PC-9 (cell line): ENCODE measurements at regions not wholly inside any gene's neighbourhood (a gene's known extent, or its start where the extent isn't known, plus 50 kb on each side); places are given as distances from the start of the nearest gene placed in this dataset.

Experiments used
- BruUV-seq: library from RNA; stranded (reverse); fragments of 400-500 nt; replicated peaks from 2 replicates; lab custom pipeline; 2021; lab: Mats Ljungman, UMichigan
- CTCF ChIA-PET: fragments of 300-600 bp; sonication (Branson Sonifier 250); formaldehyde crosslinking; loops from one replicate; lab custom pipeline; 2022; ENCODE audit warnings: antibody characterized with exemption; lab: Charles Lee
- POLR2A ChIA-PET: fragments of 300-600 bp; sonication (Branson Sonifier 250); formaldehyde crosslinking; loops from one replicate; lab custom pipeline; 2022; ENCODE audit warnings: antibody characterized with exemption; ENCODE audit not compliant: unreplicated experiment; lab: Charles Lee
- DNase-seq, 2 experiments: peaks; one replicate each; pipeline versions ENCODE4 v3.0.0 to v3.0.0-alpha.2; 2015 to 2022; ENCODE audit warnings: mixed read lengths in 1 of 2
- H2AFZ ChIP-seq: fragments of 200-600 bp; sonication (generic); 2 replicates; pipeline ENCODE4 v1.8.1; 2017; ENCODE audit warnings: antibody characterized with exemption
- H3F3A ChIP-seq: fragments of 200-600 bp; sonication (generic); 2 replicates; pipeline ENCODE4 v1.8.1; 2017; ENCODE audit warnings: antibody characterized with exemption, mild to moderate bottlenecking, low read depth; ENCODE audit not compliant: insufficient read depth
- H3K27ac ChIP-seq: fragments of 200-600 bp; sonication (generic); 2 replicates; pipeline ENCODE4 v1.6.1; 2016; ENCODE audit warnings: mixed run types
- H3K27me3 ChIP-seq: fragments of 200-600 bp; sonication (generic); 2 replicates; pipeline ENCODE4 v1.6.1; 2016; ENCODE audit warnings: low read depth, mixed run types; ENCODE audit not compliant: insufficient read depth
- H3K36me3 ChIP-seq: fragments of 200-600 bp; sonication (generic); 2 replicates; pipeline ENCODE4 v1.6.1; 2016; ENCODE audit warnings: low read depth, mixed run types
- H3K4me1 ChIP-seq: fragments of 200-600 bp; sonication (generic); replicated peaks from 2 replicates; pipeline ENCODE4 v1.6.1; 2016; ENCODE audit warnings: mixed run types; ENCODE audit not compliant: insufficient read depth
- H3K4me2 ChIP-seq: fragments of 200-600 bp; sonication (generic); 2 replicates; pipeline ENCODE4 v1.6.1; 2017; ENCODE audit warnings: mixed run types
- H3K4me3 ChIP-seq: fragments of 200-600 bp; sonication (generic); 2 replicates; pipeline ENCODE4 v1.6.1; 2016; ENCODE audit warnings: mixed run types
- H3K79me2 ChIP-seq: fragments of 200-600 bp; sonication (generic); 2 replicates; pipeline ENCODE4 v1.6.1; 2017; ENCODE audit warnings: low read depth, mixed run types
- H3K9me2 ChIP-seq: fragments of 200-600 bp; sonication (generic); 2 replicates; pipeline ENCODE4 v1.8.1; 2017; ENCODE audit warnings: mild to moderate bottlenecking; ENCODE audit not compliant: insufficient read depth
- H3K9me3 ChIP-seq: fragments of 200-600 bp; sonication (generic); 2 replicates; pipeline ENCODE4 v1.8.1; 2016; ENCODE audit warnings: low read depth; ENCODE audit not compliant: insufficient read depth
- H4K20me1 ChIP-seq: fragments of 200-600 bp; sonication (generic); 2 replicates; pipeline ENCODE4 v1.8.1; 2017; ENCODE audit not compliant: insufficient read depth
- EZH2 ChIP-seq: fragments of 200-600 bp; sonication (generic); IDR thresholded peaks from 2 replicates; pipeline ENCODE4 v1.8.0; 2017; ENCODE audit warnings: antibody characterized with exemption, low read depth
- intact Hi-C: fragments of 100-400 bp; cut with micrococcal nuclease; formaldehyde crosslinking; loops from one replicate; pipeline ENCODE4 v1.10.0; 2022; ENCODE audit not compliant: unreplicated experiment
- TF ChIP-seq, protein P1 (sequence below): fragments of 200-600 bp; sonication (generic); conservative IDR thresholded peaks from 2 replicates; pipeline ENCODE4 v1.6.1; 2017; ENCODE audit warnings: mixed run types, antibody characterized with exemption, mild to moderate bottlenecking, moderate library complexity

DNA sequence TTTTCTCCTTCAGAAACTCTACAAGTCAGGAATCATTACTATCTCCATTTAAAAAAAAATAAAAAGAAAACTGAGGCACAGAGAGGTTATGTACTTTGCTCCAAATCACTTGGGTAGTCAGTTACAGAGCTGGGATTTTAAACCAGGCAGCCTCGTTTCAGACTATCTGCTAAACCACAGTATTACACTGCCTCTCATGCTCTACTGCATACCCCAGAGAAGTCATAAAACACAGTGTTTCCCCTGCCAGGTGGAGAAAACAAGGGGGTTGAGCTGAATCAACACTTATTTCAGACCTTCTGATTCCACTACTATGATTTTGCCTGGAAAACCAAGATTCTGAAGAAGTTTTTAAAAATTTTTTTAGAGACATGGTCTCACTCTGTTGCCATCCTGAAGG, 132.9 kb upstream of the POU2AF2 start:
- Histone ChIP-seq H2AFZ (no peak overlapping the region), H3K4me2 (no peak overlapping the region), H3K36me3 (no peaks in the 10 kb centered on the region), H3K27me3 (no peaks in the 10 kb centered on the region), H3K4me3 (no peak overlapping the region), H3K9me2 (no peaks in the 10 kb centered on the region; the same call in 1 of the 2 replicates), H4K20me1 (no peaks in the 10 kb centered on the region), H3K4me1 (no peaks in the 10 kb centered on the region), H3K9me3 (no peaks in the 10 kb centered on the region), H3K79me2 (no peaks in the 10 kb centered on the region), H3K27ac (no peak overlapping the region), H3F3A (no peaks in the 10 kb centered on the region)
- intact Hi-C loops = no loop called here
- BruUV-seq = no TSS peak
- ChIA-PET POLR2A (no interaction called here), CTCF (no interaction called here)
- no peak for DNase-seq
- no peak for TF ChIP-seq EZH2
- TF ChIP-seq, protein P1, sequence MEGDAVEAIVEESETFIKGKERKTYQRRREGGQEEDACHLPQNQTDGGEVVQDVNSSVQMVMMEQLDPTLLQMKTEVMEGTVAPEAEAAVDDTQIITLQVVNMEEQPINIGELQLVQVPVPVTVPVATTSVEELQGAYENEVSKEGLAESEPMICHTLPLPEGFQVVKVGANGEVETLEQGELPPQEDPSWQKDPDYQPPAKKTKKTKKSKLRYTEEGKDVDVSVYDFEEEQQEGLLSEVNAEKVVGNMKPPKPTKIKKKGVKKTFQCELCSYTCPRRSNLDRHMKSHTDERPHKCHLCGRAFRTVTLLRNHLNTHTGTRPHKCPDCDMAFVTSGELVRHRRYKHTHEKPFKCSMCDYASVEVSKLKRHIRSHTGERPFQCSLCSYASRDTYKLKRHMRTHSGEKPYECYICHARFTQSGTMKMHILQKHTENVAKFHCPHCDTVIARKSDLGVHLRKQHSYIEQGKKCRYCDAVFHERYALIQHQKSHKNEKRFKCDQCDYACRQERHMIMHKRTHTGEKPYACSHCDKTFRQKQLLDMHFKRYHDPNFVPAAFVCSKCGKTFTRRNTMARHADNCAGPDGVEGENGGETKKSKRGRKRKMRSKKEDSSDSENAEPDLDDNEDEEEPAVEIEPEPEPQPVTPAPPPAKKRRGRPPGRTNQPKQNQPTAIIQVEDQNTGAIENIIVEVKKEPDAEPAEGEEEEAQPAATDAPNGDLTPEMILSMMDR = no peak

DNA sequence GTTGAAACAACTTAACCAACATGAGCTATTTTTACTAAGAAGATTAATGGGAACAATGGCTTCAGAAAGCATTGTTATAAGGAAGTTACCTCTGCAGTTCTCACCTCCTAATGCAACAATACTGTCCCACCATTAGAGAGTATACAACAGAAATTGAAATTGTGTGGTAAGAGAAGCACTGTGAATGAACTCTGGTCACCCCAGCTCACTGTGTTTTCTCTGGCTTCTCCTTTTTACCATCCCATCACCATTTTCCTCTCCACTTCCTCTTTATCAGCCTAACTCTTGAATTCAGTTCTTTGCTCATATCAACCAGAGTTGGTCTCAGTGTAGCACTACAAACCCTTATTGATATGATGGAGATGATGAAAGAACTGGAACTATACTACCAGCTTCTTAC, 138.0 kb upstream of the POU2AF2 start:
- Histone ChIP-seq H3F3A (no peaks in the 10 kb centered on the region), H3K4me2 (no peak overlapping the region), H3K27me3 (no peaks in the 10 kb centered on the region), H3K4me3 (no peak overlapping the region), H3K27ac (no peak overlapping the region), H4K20me1 (no peaks in the 10 kb centered on the region), H3K36me3 (no peaks in the 10 kb centered on the region), H3K9me2 (no peaks in the 10 kb centered on the region; the same call in 1 of the 2 replicates), H3K79me2 (no peaks in the 10 kb centered on the region), H3K9me3 (no peaks in the 10 kb centered on the region), H2AFZ (no peak overlapping the region), H3K4me1 (no peaks in the 10 kb centered on the region)
- intact Hi-C loops = no loop called here
- BruUV-seq = no TSS peak
- TF ChIP-seq EZH2 = no peak
- TF ChIP-seq, protein P1 = no peak
- no peak for DNase-seq
- POLR2A ChIA-PET = no interaction called here
- CTCF ChIA-PET = no interaction called here

DNA sequence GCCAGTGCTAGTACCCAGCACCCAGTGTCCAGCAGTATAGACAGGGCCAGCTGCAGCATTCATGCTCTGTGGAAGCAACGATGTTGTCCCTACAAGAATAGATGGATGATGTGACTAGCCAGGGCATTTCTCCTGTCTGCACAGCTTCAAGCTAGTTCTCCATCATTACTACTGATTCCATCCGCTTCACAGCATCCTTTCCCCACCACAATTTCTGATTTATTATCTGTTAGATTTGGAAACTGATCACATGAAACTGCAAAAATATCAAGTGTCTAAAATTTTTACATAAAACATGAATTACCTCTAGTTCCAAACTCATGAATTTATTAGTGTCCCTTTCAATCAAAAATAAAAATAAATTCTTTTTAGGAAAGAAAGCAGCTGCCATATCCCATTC, 138.9 kb upstream of the POU2AF2 start:
- Histone ChIP-seq H2AFZ (no peak overlapping the region), H3K9me2 (no peaks in the 10 kb centered on the region), H4K20me1 (no peaks in the 10 kb centered on the region), H3F3A (no peaks in the 10 kb centered on the region), H3K27ac (no peak overlapping the region), H3K4me1 (no peaks in the 10 kb centered on the region), H3K4me3 (no peak overlapping the region), H3K79me2 (no peaks in the 10 kb centered on the region), H3K9me3 (no peaks in the 10 kb centered on the region), H3K36me3 (no peaks in the 10 kb centered on the region), H3K4me2 (no peak overlapping the region), H3K27me3 (no peaks in the 10 kb centered on the region)
- POLR2A ChIA-PET = no interaction called here
- no peak for DNase-seq
- intact Hi-C loops = no loop called here
- BruUV-seq = no TSS peak
- TF ChIP-seq, protein P1 = no peak
- no peak for TF ChIP-seq EZH2
- CTCF ChIA-PET = no interaction called here
